ENCODE measurements at regions not wholly inside any gene's neighbourhood (a gene's known extent, or its start where the extent isn't known, plus 50 kb on each side); places are given as distances from the start of the nearest gene placed in this dataset.

GRCh38 chr4:4775493-4776004 lies 83.9 kb upstream of the MSX1 start:
- TF ChIP-seq SUZ12 (IDR thresholded peaks at IDR 0.05; ENCODE audit: extremely low read depth, insufficient read depth, insufficient read length) = no peak
- no peak for TF ChIP-seq YY1 (IDR thresholded peaks at IDR 0.05; ENCODE audit: insufficient read depth, insufficient read length)
- TF ChIP-seq ZNF274 (IDR thresholded peaks at IDR 0.05; ENCODE audit: low read depth, low read length) = no peak
- no peak for DNase-seq (ENCODE audit: low read depth, low spot score)
- H3K9ac ChIP-seq (ENCODE audit: insufficient read length, low read depth) = no peak overlapping the region
- no peaks in the 10 kb centered on the region for H3K9me3 ChIP-seq (ENCODE audit: insufficient read depth, low read length)
- no peak overlapping the region for H3K4me3 ChIP-seq (ENCODE audit: insufficient read length, low read depth)
- H3K4me1 ChIP-seq (ENCODE audit: insufficient read depth, insufficient read length) = no peaks in the 10 kb centered on the region
- peaks cover 17% of the 10 kb centered on the region for H3K27me3 ChIP-seq (ENCODE audit: insufficient read depth, insufficient read length)
- no peaks in the 10 kb centered on the region for H3K36me3 ChIP-seq (ENCODE audit: insufficient read depth, insufficient read length, low read length)

- Histone ChIP-seq H3K36me3 (ENCODE audit: insufficient read depth, insufficient read length, low read length) (no peaks in the 10 kb centered on the region), H3K4me3 (ENCODE audit: insufficient read length, low read depth) (no peak overlapping the region), H3K4me1 (ENCODE audit: insufficient read depth, insufficient read length) (no peaks in the 10 kb centered on the region), H3K9me3 (ENCODE audit: insufficient read depth, low read length) (no peaks in the 10 kb centered on the region), H3K9ac (ENCODE audit: insufficient read length, low read depth) (no peak overlapping the region), H3K27me3 (ENCODE audit: insufficient read depth, insufficient read length) (peaks cover 20% of the 10 kb centered on the region)
- no peak for DNase-seq (ENCODE audit: low read depth, low spot score)
- TF ChIP-seq YY1 (IDR thresholded peaks at IDR 0.05; ENCODE audit: insufficient read depth, insufficient read length) = no peak
- TF ChIP-seq ZNF274 (IDR thresholded peaks at IDR 0.05; ENCODE audit: low read depth, low read length) = no peak
- TF ChIP-seq SUZ12 (IDR thresholded peaks at IDR 0.05; ENCODE audit: extremely low read depth, insufficient read depth, insufficient read length) = no peak
These were observed 86.9 kb upstream of the MSX1 start for GRCh38 chr4:4772534-4772933.

- H3K36me3 ChIP-seq (ENCODE audit: insufficient read depth, insufficient read length, low read length) = no peaks in the 10 kb centered on the region
- H3K4me1 ChIP-seq (ENCODE audit: insufficient read depth, insufficient read length) = peaks cover 2% of the 10 kb centered on the region
- peaks cover 13% of the 10 kb centered on the region for H3K27me3 ChIP-seq (ENCODE audit: insufficient read depth, insufficient read length)
- H3K9ac ChIP-seq (ENCODE audit: insufficient read length, low read depth) = no peak overlapping the region
- no peaks in the 10 kb centered on the region for H3K9me3 ChIP-seq (ENCODE audit: insufficient read depth, low read length)
- TF ChIP-seq YY1 (IDR thresholded peaks at IDR 0.05; ENCODE audit: insufficient read depth, insufficient read length) (no peak), SUZ12 (IDR thresholded peaks at IDR 0.05; ENCODE audit: extremely low read depth, insufficient read depth, insufficient read length) (no peak), ZNF274 (IDR thresholded peaks at IDR 0.05; ENCODE audit: low read depth, low read length) (no peak)
- H3K4me3 ChIP-seq (ENCODE audit: insufficient read length, low read depth) = no peak overlapping the region
- DNase-seq (ENCODE audit: low read depth, low spot score) = no peak
These were observed 88.3 kb upstream of the MSX1 start for GRCh38 chr4:4771160-4771559.

GRCh38 chr4:4770610-4771009 lies 88.9 kb upstream of the MSX1 start:
- H3K4me1 ChIP-seq (ENCODE audit: insufficient read depth, insufficient read length) = peaks cover 7% of the 10 kb centered on the region
- H3K9ac ChIP-seq (ENCODE audit: insufficient read length, low read depth) = no peak overlapping the region
- H3K36me3 ChIP-seq (ENCODE audit: insufficient read depth, insufficient read length, low read length) = peaks cover 4% of the 10 kb centered on the region
- H3K9me3 ChIP-seq (ENCODE audit: insufficient read depth, low read length) = no peaks in the 10 kb centered on the region
- H3K27me3 ChIP-seq (ENCODE audit: insufficient read depth, insufficient read length) = peaks cover 8% of the 10 kb centered on the region
- no peak for DNase-seq (ENCODE audit: low read depth, low spot score)
- no peak for TF ChIP-seq ZNF274 (IDR thresholded peaks at IDR 0.05; ENCODE audit: low read depth, low read length)
- TF ChIP-seq SUZ12 (IDR thresholded peaks at IDR 0.05; ENCODE audit: extremely low read depth, insufficient read depth, insufficient read length) = no peak
- TF ChIP-seq YY1 (IDR thresholded peaks at IDR 0.05; ENCODE audit: insufficient read depth, insufficient read length) = no peak
- H3K4me3 ChIP-seq (ENCODE audit: insufficient read length, low read depth) = no peak overlapping the region

- Histone ChIP-seq H3K9ac (ENCODE audit: insufficient read length, low read depth) (no peak overlapping the region), H3K4me3 (ENCODE audit: insufficient read length, low read depth) (no peak overlapping the region), H3K4me1 (ENCODE audit: insufficient read depth, insufficient read length) (peaks cover 22% of the 10 kb centered on the region), H3K27me3 (ENCODE audit: insufficient read depth, insufficient read length) (peaks cover 22% of the 10 kb centered on the region), H3K9me3 (ENCODE audit: insufficient read depth, low read length) (no peaks in the 10 kb centered on the region), H3K36me3 (ENCODE audit: insufficient read depth, insufficient read length, low read length) (peaks cover 4% of the 10 kb centered on the region)
- DNase-seq (ENCODE audit: low read depth, low spot score) = no peak
- no peak for TF ChIP-seq ZNF274 (IDR thresholded peaks at IDR 0.05; ENCODE audit: low read depth, low read length)
- no peak for TF ChIP-seq YY1 (IDR thresholded peaks at IDR 0.05; ENCODE audit: insufficient read depth, insufficient read length)
- no peak for TF ChIP-seq SUZ12 (IDR thresholded peaks at IDR 0.05; ENCODE audit: extremely low read depth, insufficient read depth, insufficient read length)
These were observed 92.9 kb upstream of the MSX1 start for GRCh38 chr4:4766564-4766963.

GRCh38 chr4:4765811-4766210 lies 93.7 kb upstream of the MSX1 start:
- Histone ChIP-seq H3K36me3 (ENCODE audit: insufficient read depth, insufficient read length, low read length) (peaks cover 4% of the 10 kb centered on the region), H3K9ac (ENCODE audit: insufficient read length, low read depth) (no peak overlapping the region), H3K27me3 (ENCODE audit: insufficient read depth, insufficient read length) (peaks cover 24% of the 10 kb centered on the region), H3K4me1 (ENCODE audit: insufficient read depth, insufficient read length) (peaks cover 22% of the 10 kb centered on the region), H3K4me3 (ENCODE audit: insufficient read length, low read depth) (no peak overlapping the region), H3K9me3 (ENCODE audit: insufficient read depth, low read length) (no peaks in the 10 kb centered on the region)
- DNase-seq (ENCODE audit: low read depth, low spot score) = no peak
- TF ChIP-seq SUZ12 (IDR thresholded peaks at IDR 0.05; ENCODE audit: extremely low read depth, insufficient read depth, insufficient read length) (no peak), YY1 (IDR thresholded peaks at IDR 0.05; ENCODE audit: insufficient read depth, insufficient read length) (no peak), ZNF274 (IDR thresholded peaks at IDR 0.05; ENCODE audit: low read depth, low read length) (no peak)

GRCh38 chr4:4764558-4764905 lies 94.9 kb upstream of the MSX1 start:
- Histone ChIP-seq H3K27me3 (ENCODE audit: insufficient read depth, insufficient read length) (peaks cover 36% of the 10 kb centered on the region), H3K9ac (ENCODE audit: insufficient read length, low read depth) (no peak overlapping the region), H3K36me3 (ENCODE audit: insufficient read depth, insufficient read length, low read length) (peaks cover 4% of the 10 kb centered on the region), H3K4me1 (ENCODE audit: insufficient read depth, insufficient read length) (peaks cover 22% of the 10 kb centered on the region), H3K4me3 (ENCODE audit: insufficient read length, low read depth) (no peak overlapping the region), H3K9me3 (ENCODE audit: insufficient read depth, low read length) (no peaks in the 10 kb centered on the region)
- no peak for DNase-seq (ENCODE audit: low read depth, low spot score)
- no peak for TF ChIP-seq ZNF274 (IDR thresholded peaks at IDR 0.05; ENCODE audit: low read depth, low read length)
- TF ChIP-seq SUZ12 (IDR thresholded peaks at IDR 0.05; ENCODE audit: extremely low read depth, insufficient read depth, insufficient read length) = no peak
- TF ChIP-seq YY1 (IDR thresholded peaks at IDR 0.05; ENCODE audit: insufficient read depth, insufficient read length) = no peak
